ENCODE measurements at regions not wholly inside any gene's neighbourhood (a gene's known extent, or its start where the extent isn't known, plus 50 kb on each side); places are given as distances from the start of the nearest gene placed in this dataset.

DNA sequence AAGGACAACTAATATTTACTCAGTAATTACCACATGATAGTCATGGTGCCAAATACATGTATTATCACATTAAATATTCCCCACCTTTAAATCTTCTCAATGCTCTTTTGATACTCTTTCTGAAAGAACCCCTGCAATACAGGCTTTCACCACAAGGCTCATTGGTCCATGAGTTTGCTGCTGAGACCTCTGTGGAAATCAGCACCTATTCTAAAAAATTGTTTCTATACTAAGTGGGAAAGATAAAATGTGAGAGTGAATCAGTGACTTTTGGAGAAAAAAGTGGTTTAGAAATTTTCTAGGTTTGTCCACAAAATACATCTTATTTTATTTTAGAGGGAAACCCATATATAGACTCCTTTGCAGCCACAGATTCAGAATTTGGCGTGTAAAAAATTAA, 257.3 kb downstream of the ZIC3 start:
- H3K9me3 Mint-ChIP-seq (ENCODE audit: insufficient read depth), result peaks cover 7% of the 10 kb centered on the region
- TF ChIP-seq CTCF (IDR thresholded peaks at IDR 0.05), result no peak
- no peak for TF ChIP-seq EZH2 (IDR thresholded peaks at IDR 0.05; ENCODE audit: borderline replicate concordance, insufficient read depth, low read depth, low read length, poor library complexity, severe bottlenecking)
- H3K9ac ChIP-seq (ENCODE audit: low read length), result no peak overlapping the region
- no peak overlapping the region for H2AFZ ChIP-seq (ENCODE audit: insufficient read depth, low read depth, low read length, poor library complexity, severe bottlenecking)
- POLR2A ChIA-PET, result no interaction called here
- H3K27ac ChIP-seq (ENCODE audit: low read length in 2 of 2), result no peak overlapping the region
- no peak for ATAC-seq (ENCODE audit: low read depth)
- H3K27me3 Mint-ChIP-seq, result no peaks in the 10 kb centered on the region
- no peaks in the 10 kb centered on the region for H3K27me3 ChIP-seq (replicated peaks in 1 of 4; ENCODE audit: control extremely low read depth in 1 of 4, control insufficient read depth in 3 of 4, insufficient read depth in 4 of 4, low read length in 3 of 4)
- no peak overlapping the region for H3K4me2 ChIP-seq (replicated peaks; ENCODE audit: low read depth, low read length, poor library complexity, severe bottlenecking)
- no peaks in the 10 kb centered on the region for H3K9me3 ChIP-seq (ENCODE audit: control extremely low read depth in 1 of 3, control insufficient read depth in 2 of 3, insufficient read depth in 1 of 3, low read length in 2 of 3)
- WGBS (ENCODE audit: insufficient coverage), result no CpG with 5 or more reads among the region's 1 CpG
- DNase-seq, result no peak
- H3K27ac Mint-ChIP-seq, result no peak overlapping the region
- H3K4me1 Mint-ChIP-seq, result no peaks in the 10 kb centered on the region
- H3K4me1 ChIP-seq (ENCODE audit: control insufficient read depth in 2 of 2, insufficient read depth in 2 of 2, low read length in 2 of 2), result no peaks in the 10 kb centered on the region
- intact Hi-C loops (cut with micrococcal nuclease), result no loop called here
- H4K20me1 ChIP-seq (ENCODE audit: control insufficient read depth, insufficient read depth, low read length, poor library complexity, severe bottlenecking), result no peaks in the 10 kb centered on the region
- H3K4me3 ChIP-seq (ENCODE audit: control extremely low read depth in 1 of 5, extremely low read depth in 1 of 5, insufficient read depth in 1 of 5, low read depth in 2 of 5, low read length in 4 of 5), result no peak overlapping the region
- H3K79me2 ChIP-seq (ENCODE audit: control insufficient read depth, insufficient read depth, low read length), result no peaks in the 10 kb centered on the region
- H3K36me3 ChIP-seq (replicated peaks in 1 of 2; ENCODE audit: control extremely low read depth in 1 of 2, control insufficient read depth in 1 of 2, extremely low read depth in 1 of 2, insufficient read depth in 2 of 2, low read length in 1 of 2), result no peaks in the 10 kb centered on the region
- CTCF ChIA-PET, result no interaction called here
- no peak overlapping the region for H3K4me3 Mint-ChIP-seq

DNA sequence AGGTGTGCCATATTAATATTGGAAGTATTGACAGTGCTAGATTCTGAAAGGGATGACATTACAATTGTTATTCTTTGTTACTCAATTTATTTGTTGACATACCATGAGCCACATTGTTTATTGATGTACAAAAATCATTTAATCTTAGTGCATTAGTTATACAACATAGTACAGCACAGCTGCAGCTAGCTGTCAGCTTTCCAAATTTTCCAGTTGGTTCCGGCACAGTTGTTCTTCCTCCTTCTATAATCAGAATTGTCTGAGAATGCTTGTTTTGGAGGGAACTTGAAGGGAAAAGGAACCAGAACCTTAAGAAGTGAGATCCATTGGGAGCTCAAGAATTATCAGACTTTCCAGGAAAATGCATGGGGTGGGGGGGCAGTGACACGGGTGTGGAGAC, 281.4 kb downstream of the ZIC3 start:
- no peak for DNase-seq
- no peak overlapping the region for H3K9ac ChIP-seq (ENCODE audit: low read length)
- WGBS (ENCODE audit: insufficient coverage), result no CpG with 5 or more reads among the region's 2 CpGs
- H3K4me1 ChIP-seq (ENCODE audit: control insufficient read depth in 2 of 2, insufficient read depth in 2 of 2, low read length in 2 of 2), result no peaks in the 10 kb centered on the region
- ATAC-seq (ENCODE audit: low read depth), result no peak
- TF ChIP-seq CTCF (IDR thresholded peaks at IDR 0.05) (no peak), EZH2 (IDR thresholded peaks at IDR 0.05; ENCODE audit: borderline replicate concordance, insufficient read depth, low read depth, low read length, poor library complexity, severe bottlenecking) (no peak)
- H3K4me3 ChIP-seq (ENCODE audit: control extremely low read depth in 1 of 5, extremely low read depth in 1 of 5, insufficient read depth in 1 of 5, low read depth in 2 of 5, low read length in 4 of 5), result no peak overlapping the region
- no peaks in the 10 kb centered on the region for H3K27me3 ChIP-seq (replicated peaks in 1 of 4; ENCODE audit: control extremely low read depth in 1 of 4, control insufficient read depth in 3 of 4, insufficient read depth in 4 of 4, low read length in 3 of 4)
- ChIA-PET POLR2A (no interaction called here), CTCF (no interaction called here)
- intact Hi-C loops (cut with micrococcal nuclease), result no loop called here
- H3K9me3 ChIP-seq (ENCODE audit: control extremely low read depth in 1 of 3, control insufficient read depth in 2 of 3, insufficient read depth in 1 of 3, low read length in 2 of 3), result no peaks in the 10 kb centered on the region
- no peaks in the 10 kb centered on the region for H3K9me3 Mint-ChIP-seq (ENCODE audit: insufficient read depth)
- no peak overlapping the region for H3K27ac ChIP-seq (ENCODE audit: low read length in 2 of 2)
- H3K27me3 Mint-ChIP-seq, result no peaks in the 10 kb centered on the region
- no peaks in the 10 kb centered on the region for H4K20me1 ChIP-seq (ENCODE audit: control insufficient read depth, insufficient read depth, low read length, poor library complexity, severe bottlenecking)
- no peak overlapping the region for H3K4me2 ChIP-seq (replicated peaks; ENCODE audit: low read depth, low read length, poor library complexity, severe bottlenecking)
- no peak overlapping the region for H3K4me3 Mint-ChIP-seq
- H3K36me3 ChIP-seq (replicated peaks in 1 of 2; ENCODE audit: control extremely low read depth in 1 of 2, control insufficient read depth in 1 of 2, extremely low read depth in 1 of 2, insufficient read depth in 2 of 2, low read length in 1 of 2), result no peaks in the 10 kb centered on the region
- no peak overlapping the region for H3K27ac Mint-ChIP-seq
- H2AFZ ChIP-seq (ENCODE audit: insufficient read depth, low read depth, low read length, poor library complexity, severe bottlenecking), result no peak overlapping the region
- no peaks in the 10 kb centered on the region for H3K79me2 ChIP-seq (ENCODE audit: control insufficient read depth, insufficient read depth, low read length)
- no peaks in the 10 kb centered on the region for H3K4me1 Mint-ChIP-seq
